H1 (cell line): ENCODE measurements at regions not wholly inside any gene's neighbourhood (a gene's known extent, or its start where the extent isn't known, plus 50 kb on each side); places are given as distances from the start of the nearest gene placed in this dataset.

Source experiments
- CTCF ChIA-PET: fragments of 300-600 bp; sonication (Branson Sonifier 250); formaldehyde crosslinking; loops from one replicate; lab custom pipeline; 2021; ENCODE audit not compliant: partially characterized antibody; lab: Charles Lee
- POLR2A ChIA-PET: fragments of 300-600 bp; sonication (Branson Sonifier 250); formaldehyde crosslinking; loops from one replicate; lab custom pipeline; 2021; ENCODE audit warnings: inconsistent platforms; ENCODE audit not compliant: partially characterized antibody; lab: Charles Lee
- DNase-seq, 2 experiments: peaks; one replicate each; pipeline versions ENCODE4 v3.0.0 to v3.0.0-alpha.2; 2010 to 2022; ENCODE audit warnings: low spot score in 2 of 2, low read depth in 1 of 2, mixed read lengths in 1 of 2
- FAIRE-seq: peaks from 2 replicates; lab custom pipeline; 2011; peaks lifted over from hg19 to GRCh38; lab: Jason Lieb, UNC
- H2AFZ ChIP-seq: 2 replicates; pipeline ENCODE4 v1.8.1; 2012; ENCODE audit warnings: low read length, inconsistent platforms
- H2AK5ac ChIP-seq: 2 replicates; pipeline ENCODE4 v1.6.1; 2013; ENCODE audit warnings: low read depth, low read length
- H2BK120ac ChIP-seq: replicated peaks from 2 replicates; pipeline ENCODE3; 2013; ENCODE audit warnings: low read depth, low read length, inconsistent platforms
- H2BK12ac ChIP-seq: 2 replicates; pipeline ENCODE4 v1.6.1; 2013; ENCODE audit warnings: low read depth, low read length
- H2BK15ac ChIP-seq: 2 replicates; pipeline ENCODE4 v1.6.1; 2013; ENCODE audit warnings: low read length
- H2BK20ac ChIP-seq: 2 replicates; pipeline ENCODE4 v1.6.1; 2013; ENCODE audit warnings: low read length
- H2BK5ac ChIP-seq: 2 replicates; pipeline ENCODE4 v1.6.1; 2013; ENCODE audit warnings: low read depth, low read length
- H3K14ac ChIP-seq: 2 replicates; pipeline ENCODE4 v1.6.1; 2013; ENCODE audit warnings: inconsistent platforms; ENCODE audit not compliant: insufficient read length
- H3K18ac ChIP-seq: 2 replicates; pipeline ENCODE4 v1.6.1; 2013; ENCODE audit warnings: low read length; ENCODE audit errors: extremely low read depth
- H3K23ac ChIP-seq: 2 replicates; pipeline ENCODE4 v1.6.1; 2013; ENCODE audit warnings: inconsistent platforms; ENCODE audit not compliant: insufficient read length
- H3K23me2 ChIP-seq: 2 replicates; pipeline ENCODE4 v1.6.1; 2013; ENCODE audit warnings: low read depth, low read length
- H3K27ac ChIP-seq: 2 replicates; pipeline ENCODE4 v1.6.1; 2011; ENCODE audit warnings: low read depth, low read length, inconsistent platforms
- H3K27me3 ChIP-seq, 4 experiments: replicated peaks in 1 of 4; 1 replicate in 1 of 4; 2 replicates in 3 of 4; pipeline versions ENCODE4 v1.6.1 to v1.8.1; 2011 to 2013; ENCODE audit warnings: low read length in 3 of 4, mild to moderate bottlenecking in 3 of 4, inconsistent platforms in 2 of 4, mixed read lengths in 2 of 4, moderate library complexity in 1 of 4; ENCODE audit not compliant: control insufficient read depth in 3 of 4, insufficient read depth in 3 of 4; ENCODE audit errors: extremely low read depth in 1 of 4
- H3K36me3 ChIP-seq, 4 experiments: 2 replicates each; pipeline versions ENCODE4 v1.6.1 to v1.8.1; 2011 to 2013; ENCODE audit warnings: mild to moderate bottlenecking in 4 of 4, low read length in 3 of 4, moderate library complexity in 2 of 4, control low read depth in 1 of 4, inconsistent platforms in 1 of 4; ENCODE audit not compliant: insufficient read depth in 4 of 4, control insufficient read depth in 2 of 4
- H3K4ac ChIP-seq: replicated peaks from 2 replicates; pipeline ENCODE3; 2013; ENCODE audit warnings: low read length, low read depth, mixed read lengths, inconsistent platforms; ENCODE audit not compliant: insufficient read length
- H3K4me1 ChIP-seq, 4 experiments: replicated peaks in 1 of 4; 1 replicate in 1 of 4; 2 replicates in 3 of 4; pipeline versions ENCODE4 v1.6.1 to v1.8.1; 2011 to 2013; ENCODE audit warnings: low read length in 3 of 4, inconsistent platforms in 2 of 4, mixed read lengths in 1 of 4; ENCODE audit not compliant: insufficient read depth in 4 of 4, control insufficient read depth in 3 of 4
- H3K4me2 ChIP-seq, 2 experiments: 2 replicates each; pipeline versions ENCODE4 v1.6.1 to v1.8.1; 2011 to 2013; ENCODE audit warnings: low read depth in 2 of 2, low read length in 2 of 2, control low read depth in 1 of 2, inconsistent platforms in 1 of 2, mild to moderate bottlenecking in 1 of 2; ENCODE audit not compliant: insufficient read depth in 1 of 2
- H3K4me3 ChIP-seq, 4 experiments: fragments of 200-600, 300-600 bp in 1 of 4; sonication (generic), shearing (Covaris generic), sonication (Bioruptor Twin) in 1 of 4; 2 replicates each; pipeline versions ENCODE4 v1.5.1 to v1.8.1; 2011 to 2016; ENCODE audit warnings: low read length in 4 of 4, low read depth in 3 of 4, control low read depth in 2 of 4, inconsistent platforms in 2 of 4, mild to moderate bottlenecking in 2 of 4, mixed read lengths in 1 of 4, moderate library complexity in 1 of 4; ENCODE audit not compliant: insufficient read depth in 2 of 4; ENCODE audit errors: extremely low read depth in 1 of 4
- H3K56ac ChIP-seq: replicated peaks from 2 replicates; pipeline ENCODE3; 2013; ENCODE audit warnings: low read depth, mild to moderate bottlenecking, mixed read lengths, low read length, inconsistent platforms; ENCODE audit not compliant: insufficient read length
- H3K79me1 ChIP-seq: 2 replicates; pipeline ENCODE4 v1.6.1; 2013; ENCODE audit warnings: low read depth, low read length, control low read depth
- H3K79me2 ChIP-seq, 2 experiments: 2 replicates each; pipeline versions ENCODE4 v1.6.1 to v1.8.1; 2012 to 2013; ENCODE audit warnings: low read length in 2 of 2, mild to moderate bottlenecking in 2 of 2, inconsistent platforms in 1 of 2; ENCODE audit not compliant: insufficient read depth in 2 of 2, control insufficient read depth in 1 of 2
- H3K9ac ChIP-seq, 4 experiments: replicated peaks in 1 of 4; 1 replicate in 1 of 4; 2 replicates in 3 of 4; pipeline versions ENCODE4 v1.6.1 to v1.8.1; 2011 to 2013; ENCODE audit warnings: low read depth in 3 of 4, low read length in 3 of 4, control low read depth in 2 of 4, mild to moderate bottlenecking in 2 of 4, moderate library complexity in 2 of 4, inconsistent platforms in 1 of 4; ENCODE audit errors: extremely low read depth in 1 of 4
- H3K9me3 ChIP-seq, 2 experiments: 2 replicates each; pipeline versions ENCODE4 v1.6.1 to v1.8.1; 2012 to 2013; ENCODE audit warnings: mild to moderate bottlenecking in 2 of 2, moderate library complexity in 2 of 2, control low read depth in 1 of 2, inconsistent platforms in 1 of 2, low read depth in 1 of 2, low read length in 1 of 2, mixed read lengths in 1 of 2; ENCODE audit not compliant: insufficient read depth in 2 of 2
- H4K20me1 ChIP-seq, 2 experiments: replicated peaks in 1 of 2; 2 replicates each; pipeline versions ENCODE3 to v1.8.1; 2011 to 2013; ENCODE audit warnings: inconsistent platforms in 2 of 2, low read length in 2 of 2, mild to moderate bottlenecking in 1 of 2; ENCODE audit not compliant: insufficient read depth in 2 of 2, control insufficient read depth in 1 of 2
- H4K5ac ChIP-seq: 2 replicates; pipeline ENCODE4 v1.6.1; 2013; ENCODE audit warnings: low read length, low read depth, mixed read lengths, inconsistent platforms; ENCODE audit not compliant: insufficient read length
- H4K8ac ChIP-seq: 2 replicates; pipeline ENCODE4 v1.8.0; 2013; ENCODE audit warnings: mild to moderate bottlenecking, moderate library complexity, low read length, inconsistent platforms; ENCODE audit not compliant: insufficient read depth; ENCODE audit errors: extremely low read depth
- H4K91ac ChIP-seq: replicated peaks from 2 replicates; pipeline ENCODE3; 2013; ENCODE audit warnings: low read length, mixed read lengths, inconsistent platforms; ENCODE audit not compliant: insufficient read length
- BRCA1 ChIP-seq: IDR thresholded peaks from 2 replicates; pipeline ENCODE4 v1.6.1; 2012; ENCODE audit warnings: low read depth, low read length, improper control_type of control experiment
- CTCF ChIP-seq, 3 experiments: IDR thresholded peaks; 1 replicate in 2 of 3; 2 replicates in 1 of 3; pipeline versions ENCODE4 v1.5.1 to v1.6.1; 2011; ENCODE audit warnings: low read length in 3 of 3, mild to moderate bottlenecking in 3 of 3, inconsistent platforms in 2 of 3, low read depth in 1 of 3, moderate library complexity in 1 of 3; ENCODE audit not compliant: insufficient read depth in 1 of 3; ENCODE audit errors: control extremely low read depth in 1 of 3
- PHF8 ChIP-seq: fragments of 200-600 bp; sonication (generic); conservative IDR thresholded peaks from 2 replicates; pipeline ENCODE4 v1.7.1; 2012; ENCODE audit warnings: low read depth, mild to moderate bottlenecking, inconsistent platforms, low read length, moderate library complexity
- WGBS, 2 experiments: shearing (Covaris generic) in 1 of 2; methylation state at CpG; one replicate each; pipeline versions ENCODE4 v1.1.6 to v1.1.7; 2013 to 2015; ENCODE audit warnings: low lambda C conversion rate in 2 of 2, mixed read lengths in 2 of 2, inconsistent platforms in 1 of 2, low coverage in 1 of 2, missing lambda C conversion rate in 1 of 2; ENCODE audit not compliant: insufficient replicate concordance in 2 of 2, insufficient coverage in 1 of 2, insufficient read length in 1 of 2; ENCODE audit errors: extremely low coverage in 1 of 2, missing lambda C conversion rate in 1 of 2; 5-methylcytosine and 5-hydroxymethylcytosine counted together

- no peak for FAIRE-seq
- H2BK20ac ChIP-seq = no peak overlapping the region
- no peak overlapping the region for H4K8ac ChIP-seq
- no peaks in the 10 kb centered on the region for H3K79me1 ChIP-seq
- no peak overlapping the region for H3K4me2 ChIP-seq
- H3K4ac ChIP-seq = no peak overlapping the region
- H2AFZ ChIP-seq = no peak overlapping the region
- H2AK5ac ChIP-seq = no peak overlapping the region
- no peak overlapping the region for H2BK120ac ChIP-seq
- CTCF ChIA-PET = no interaction called here
- no peak overlapping the region for H2BK15ac ChIP-seq
- no peak overlapping the region for H3K9ac ChIP-seq
- no peak overlapping the region for H4K5ac ChIP-seq
- 95% methylated on average over 2 of the region's 2 CpGs; no CpG with 5 or more reads in 1 of the 2 experiments for WGBS, 2 experiments
- H3K27ac ChIP-seq = no peak overlapping the region
- TF ChIP-seq BRCA1 (no peak), PHF8 (no peak), CTCF (IDR thresholded peaks at IDR 0.05; ENCODE audit: control extremely low read depth in 1 of 3, insufficient read depth in 1 of 3, low read depth in 1 of 3, low read length in 3 of 3) (no peak)
- H3K4me3 ChIP-seq = no peak overlapping the region
- H3K56ac ChIP-seq = no peak overlapping the region
- no peaks in the 10 kb centered on the region for H3K79me2 ChIP-seq
- H3K14ac ChIP-seq = no peak overlapping the region
- no peaks in the 10 kb centered on the region for H3K9me3 ChIP-seq
- no peak for DNase-seq
- H3K23me2 ChIP-seq = no peaks in the 10 kb centered on the region
- peaks cover 0 to 2% (median 0%) of the 10 kb centered on the region in 4 experiments; a peak in 1 of 7 replicates for H3K27me3 ChIP-seq
- no peak overlapping the region for H3K18ac ChIP-seq
- H3K23ac ChIP-seq = no peak overlapping the region
- H2BK5ac ChIP-seq = no peak overlapping the region
- no peaks in the 10 kb centered on the region for H4K20me1 ChIP-seq
- H4K91ac ChIP-seq = no peak overlapping the region
- peaks cover 0 to 3% (median 0%) of the 10 kb centered on the region in 4 experiments; a peak in 1 of 7 replicates for H3K4me1 ChIP-seq
- POLR2A ChIA-PET = no interaction called here
- H2BK12ac ChIP-seq = no peak overlapping the region
- no peaks in the 10 kb centered on the region for H3K36me3 ChIP-seq
Observed at GRCh38 chr12:75578546-75578945, 67.1 kb upstream of the KRR1 start.
